ENCODE measurements at regions not wholly inside any gene's neighbourhood (a gene's known extent, or its start where the extent isn't known, plus 50 kb on each side); places are given as distances from the start of the nearest gene placed in this dataset.

GRCh38 chr3:187986514-187986934 is 167.4 kb upstream of the LPP start:
- H3K9me2 ChIP-seq (replicated peaks; ENCODE audit: control insufficient read depth, low read length) = no peaks in the 10 kb centered on the region
- H3K4me3 ChIP-seq (ENCODE audit: low read length) = peak overlapping the region; percentile 1; the same call in 1 of the 2 replicates
- peak overlapping the region; percentile 30 for H3K4me2 ChIP-seq (ENCODE audit: low read length)
- peak overlapping the region; percentile 33 for H3K27ac ChIP-seq (ENCODE audit: low read depth, low read length)
- no peaks in the 10 kb centered on the region for H4K20me1 ChIP-seq (ENCODE audit: control insufficient read depth, insufficient read depth, low read depth, low read length)
- peaks cover 82% of the 10 kb centered on the region for H3K4me1 ChIP-seq (ENCODE audit: control insufficient read depth, low read length)
- H3K9me3 ChIP-seq (ENCODE audit: control insufficient read depth, insufficient read depth, low read length) = peaks cover under 1% of the 10 kb centered on the region; the same call in 1 of the 2 replicates
- no peaks in the 10 kb centered on the region for H3K79me2 ChIP-seq (ENCODE audit: control insufficient read depth, low read length)
- H3F3A ChIP-seq (ENCODE audit: control insufficient read depth, insufficient read depth) = peaks cover 22% of the 10 kb centered on the region
- TF ChIP-seq CTCF (IDR thresholded peaks at IDR 0.05; ENCODE audit: low read depth, low read length, poor library complexity, severe bottlenecking) = no peak
- TF ChIP-seq EZH2phosphoT487 (IDR thresholded peaks at IDR 0.05; ENCODE audit: borderline replicate concordance, low read length) = no peak
- H3K36me3 ChIP-seq (ENCODE audit: control insufficient read depth, low read length) = peaks cover 4% of the 10 kb centered on the region
- no peaks in the 10 kb centered on the region for H3K27me3 ChIP-seq (ENCODE audit: control insufficient read depth, low read length)

- Histone ChIP-seq H3F3A (ENCODE audit: control insufficient read depth, insufficient read depth) (peaks cover 16% of the 10 kb centered on the region), H3K9me2 (replicated peaks; ENCODE audit: control insufficient read depth, low read length) (no peaks in the 10 kb centered on the region), H3K4me1 (ENCODE audit: control insufficient read depth, low read length) (peaks cover 76% of the 10 kb centered on the region), H3K4me2 (ENCODE audit: low read length) (no peak overlapping the region), H4K20me1 (ENCODE audit: control insufficient read depth, insufficient read depth, low read depth, low read length) (no peaks in the 10 kb centered on the region), H3K79me2 (ENCODE audit: control insufficient read depth, low read length) (no peaks in the 10 kb centered on the region), H3K27me3 (ENCODE audit: control insufficient read depth, low read length) (no peaks in the 10 kb centered on the region), H3K27ac (ENCODE audit: low read depth, low read length) (peak overlapping the region; percentile 33; the same call in 1 of the 2 replicates), H3K9me3 (ENCODE audit: control insufficient read depth, insufficient read depth, low read length) (peaks cover 5% of the 10 kb centered on the region; the same call in 1 of the 2 replicates), H3K36me3 (ENCODE audit: control insufficient read depth, low read length) (peaks cover 4% of the 10 kb centered on the region), H3K4me3 (ENCODE audit: low read length) (no peak overlapping the region)
- TF ChIP-seq EZH2phosphoT487 (IDR thresholded peaks at IDR 0.05; ENCODE audit: borderline replicate concordance, low read length) = no peak
- TF ChIP-seq CTCF (IDR thresholded peaks at IDR 0.05; ENCODE audit: low read depth, low read length, poor library complexity, severe bottlenecking) = no peak
These were observed 166.8 kb upstream of the LPP start for GRCh38 chr3:187987187-187987586.

GRCh38 chr3:187987924-187988323 is 166.0 kb upstream of the LPP start:
- Histone ChIP-seq H3K9me2 (replicated peaks; ENCODE audit: control insufficient read depth, low read length) (no peaks in the 10 kb centered on the region), H3K4me2 (ENCODE audit: low read length) (no peak overlapping the region), H3K27ac (ENCODE audit: low read depth, low read length) (no peak overlapping the region), H3K27me3 (ENCODE audit: control insufficient read depth, low read length) (no peaks in the 10 kb centered on the region), H3F3A (ENCODE audit: control insufficient read depth, insufficient read depth) (peaks cover 8% of the 10 kb centered on the region), H3K79me2 (ENCODE audit: control insufficient read depth, low read length) (no peaks in the 10 kb centered on the region), H4K20me1 (ENCODE audit: control insufficient read depth, insufficient read depth, low read depth, low read length) (no peaks in the 10 kb centered on the region), H3K4me3 (ENCODE audit: low read length) (no peak overlapping the region), H3K9me3 (ENCODE audit: control insufficient read depth, insufficient read depth, low read length) (peaks cover 8% of the 10 kb centered on the region; the same call in 1 of the 2 replicates), H3K36me3 (ENCODE audit: control insufficient read depth, low read length) (peaks cover 4% of the 10 kb centered on the region), H3K4me1 (ENCODE audit: control insufficient read depth, low read length) (peaks cover 68% of the 10 kb centered on the region)
- no peak for TF ChIP-seq EZH2phosphoT487 (IDR thresholded peaks at IDR 0.05; ENCODE audit: borderline replicate concordance, low read length)
- TF ChIP-seq CTCF (IDR thresholded peaks at IDR 0.05; ENCODE audit: low read depth, low read length, poor library complexity, severe bottlenecking) = no peak
